NCI-H1694 (cell line): ENCODE measurements at regions not wholly inside any gene's neighbourhood (a gene's known extent, or its start where the extent isn't known, plus 50 kb on each side); places are given as distances from the start of the nearest gene placed in this dataset.
"Not testable (repeated sequence)": the region's sequence is repeated elsewhere in the genome, so short reads cannot be mapped to it uniquely, and the experiment has no call there.

ENCODE experiments used
- DNase-seq: peaks from one replicate; lab custom pipeline; 2025; lab: John Stamatoyannopoulos, UW

GRCh38 chr13:86425170-86425815 lies 626.1 kb upstream of the SLITRK6 start:
- no peak for DNase-seq

GRCh38 chr13:86426437-86426836 lies 627.2 kb upstream of the SLITRK6 start:
- no peak for DNase-seq

GRCh38 chr13:86429756-86430155 lies 630.5 kb upstream of the SLITRK6 start:
- DNase-seq, result no peak

DNA sequence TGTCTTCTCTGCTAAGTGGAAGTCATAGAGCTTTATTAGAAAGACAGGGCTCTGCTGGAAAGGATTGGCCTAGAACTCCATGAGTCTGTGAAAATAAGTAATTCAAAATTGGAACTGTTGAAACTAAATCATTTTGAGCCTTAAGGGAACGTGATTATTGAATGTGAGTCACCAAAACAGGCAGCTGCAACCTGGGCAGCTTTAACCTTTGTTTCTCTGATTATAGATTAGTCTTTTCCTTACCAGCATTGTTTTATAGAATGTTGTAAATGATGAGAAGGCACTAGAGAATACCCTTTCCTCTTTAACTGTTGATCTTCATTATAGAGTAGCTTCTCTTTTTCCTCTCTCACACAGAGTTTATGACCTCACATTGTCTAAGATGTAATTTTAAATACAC lies 638.8 kb upstream of the SLITRK6 start:
- no peak for DNase-seq

GRCh38 chr13:86445206-86445605 lies 646.0 kb upstream of the SLITRK6 start:
- DNase-seq, result no peak

GRCh38 chr13:86445672-86446071 lies 646.5 kb upstream of the SLITRK6 start:
- no peak for DNase-seq

DNA sequence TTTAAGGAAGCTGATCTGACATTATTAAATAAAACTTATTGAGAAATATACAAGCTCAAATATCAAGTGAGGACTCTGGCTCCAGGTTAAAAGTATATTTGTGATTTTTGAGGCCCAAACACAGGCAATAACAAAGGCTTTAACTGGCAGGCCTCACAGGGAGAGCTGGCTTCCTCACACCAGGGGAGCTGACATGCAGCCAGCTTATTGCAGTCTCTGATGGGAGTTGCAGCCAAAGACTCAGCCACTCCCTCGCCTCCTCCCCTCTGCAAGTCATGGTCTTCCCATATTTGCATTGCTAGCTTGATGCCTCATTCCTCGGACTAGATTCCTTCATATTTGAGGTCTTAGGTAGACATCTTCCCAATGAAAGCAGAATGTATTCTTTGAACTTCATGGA lies 647.1 kb upstream of the SLITRK6 start:
- DNase-seq, result no peak

GRCh38 chr13:86447479-86447878 lies 648.3 kb upstream of the SLITRK6 start:
- no peak for DNase-seq

DNA sequence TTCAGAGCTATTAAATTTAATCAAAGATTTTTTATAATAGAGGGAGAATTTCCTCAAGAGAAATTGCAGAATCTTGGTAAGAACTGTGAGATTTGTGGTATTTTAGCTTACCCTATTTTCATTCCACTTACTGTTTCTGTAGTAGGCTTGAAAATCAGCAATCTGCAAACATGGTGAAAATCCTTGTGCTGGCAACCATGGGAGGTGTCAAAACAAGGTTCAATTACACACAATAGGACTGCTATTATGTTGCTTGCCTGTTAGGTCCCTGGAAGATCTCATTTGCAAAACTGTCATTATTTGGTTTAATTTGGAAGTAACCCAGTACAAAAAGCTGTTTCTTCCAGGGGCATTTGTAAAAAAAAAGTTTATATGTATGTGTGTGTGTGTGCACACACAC lies 662.8 kb upstream of the SLITRK6 start:
- no peak for DNase-seq

DNA sequence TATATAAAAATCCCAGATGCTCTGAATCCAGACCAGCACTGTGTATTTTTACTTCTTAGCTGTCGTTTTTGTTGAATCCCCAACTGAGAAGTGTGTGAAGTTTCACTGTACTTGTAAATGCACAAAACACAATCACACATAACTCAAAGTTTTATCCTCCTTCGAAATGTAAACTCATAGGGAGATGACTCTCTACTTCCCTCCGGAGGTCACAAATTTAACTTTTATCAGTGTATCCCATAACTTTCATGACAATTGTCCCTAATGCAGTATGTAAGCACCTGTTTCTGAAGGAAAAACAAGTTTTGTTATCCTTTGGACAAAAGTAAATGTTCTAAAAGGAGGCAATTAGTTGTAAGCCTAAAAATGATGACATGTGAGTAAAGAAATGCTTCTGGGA lies 665.0 kb upstream of the SLITRK6 start:
- no peak for DNase-seq

GRCh38 chr13:86474971-86475370 lies 675.8 kb upstream of the SLITRK6 start:
- no peak for DNase-seq

- DNase-seq, result no peak
Measured at GRCh38 chr13:86476656-86477055, 677.4 kb upstream of the SLITRK6 start.

- DNase-seq, result no peak
Measured at GRCh38 chr13:86486582-86486981, 687.4 kb upstream of the SLITRK6 start.

DNA sequence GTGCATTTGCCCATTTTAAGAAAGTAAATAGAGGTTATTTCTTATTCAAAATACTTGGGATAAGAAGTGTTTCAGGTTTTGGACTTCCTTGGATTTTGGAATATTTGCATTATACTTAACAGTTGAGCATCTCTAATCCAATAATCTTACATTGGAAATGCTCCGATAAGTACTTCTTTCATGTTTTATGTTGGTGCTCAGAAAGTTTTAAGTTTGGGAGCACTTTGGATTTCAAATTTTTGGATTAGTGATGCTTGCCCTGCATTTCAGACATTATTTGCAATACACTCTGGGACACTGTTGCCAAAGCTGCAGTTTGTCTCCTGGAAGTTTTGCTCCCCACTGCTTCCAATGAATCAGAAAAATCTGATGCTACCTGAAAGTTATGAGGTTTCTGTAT lies 691.9 kb upstream of the SLITRK6 start:
- no peak for DNase-seq

DNA sequence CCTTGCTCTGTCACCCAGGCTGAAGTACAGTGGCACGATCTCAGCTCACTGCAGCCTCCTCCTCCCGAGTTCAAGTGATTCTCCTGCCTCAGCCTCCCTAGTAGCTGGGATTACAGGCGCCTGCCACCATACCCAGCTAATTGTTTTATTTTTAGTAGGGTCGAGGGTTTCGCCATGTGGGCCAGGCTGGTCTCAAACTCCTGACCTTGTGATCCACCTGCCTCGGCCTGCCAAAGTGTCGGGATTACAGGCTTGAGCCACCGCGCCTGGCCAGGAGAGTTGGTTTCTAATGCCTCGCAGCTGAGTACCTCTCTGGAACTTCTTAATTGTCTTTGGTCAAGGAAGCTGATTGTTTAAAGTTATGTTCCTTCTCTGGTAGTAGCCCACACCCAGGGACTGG lies 702.7 kb upstream of the SLITRK6 start:
- not testable (repeated sequence) for DNase-seq

DNA sequence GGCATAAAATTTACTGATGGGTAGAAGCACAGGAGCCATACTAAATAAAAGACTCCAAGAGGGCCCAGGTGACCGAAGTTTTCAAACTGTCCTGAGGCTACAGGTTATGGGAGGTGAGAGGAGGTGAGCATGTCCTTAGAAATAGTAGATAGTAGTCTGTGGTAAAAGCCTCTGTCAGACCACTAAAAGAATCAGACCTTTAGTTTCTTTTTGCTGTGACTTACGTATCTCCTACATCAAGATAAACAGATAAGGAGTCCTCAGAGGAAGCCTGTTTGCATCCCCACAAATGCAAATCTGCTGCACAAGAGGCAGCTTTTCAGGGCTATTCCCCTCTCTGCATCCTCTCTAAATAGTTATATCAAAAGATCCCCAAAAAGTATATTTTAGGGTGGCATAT lies 711.6 kb upstream of the SLITRK6 start:
- no peak for DNase-seq

DNA sequence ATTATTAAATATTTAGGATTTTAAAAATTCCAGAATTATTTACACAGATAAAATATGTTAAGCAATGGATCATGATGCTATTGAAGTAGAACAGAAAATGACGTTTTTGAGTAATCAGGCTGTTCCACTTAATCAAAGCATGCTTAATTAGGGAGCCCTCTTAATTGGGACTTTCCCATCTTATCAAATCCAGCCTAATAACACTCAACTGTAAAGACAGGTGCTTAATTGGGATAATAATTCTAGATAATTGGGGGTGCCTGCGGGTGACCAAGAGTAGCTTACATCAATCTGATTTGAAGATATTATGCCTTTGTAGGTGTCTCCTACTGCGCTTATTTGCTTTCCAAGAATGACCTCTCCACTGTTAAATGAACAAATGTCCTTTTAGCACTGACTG lies 742.2 kb upstream of the SLITRK6 start:
- DNase-seq, result no peak

GRCh38 chr13:86554066-86554465 lies 754.8 kb upstream of the SLITRK6 start:
- DNase-seq, result no peak

DNA sequence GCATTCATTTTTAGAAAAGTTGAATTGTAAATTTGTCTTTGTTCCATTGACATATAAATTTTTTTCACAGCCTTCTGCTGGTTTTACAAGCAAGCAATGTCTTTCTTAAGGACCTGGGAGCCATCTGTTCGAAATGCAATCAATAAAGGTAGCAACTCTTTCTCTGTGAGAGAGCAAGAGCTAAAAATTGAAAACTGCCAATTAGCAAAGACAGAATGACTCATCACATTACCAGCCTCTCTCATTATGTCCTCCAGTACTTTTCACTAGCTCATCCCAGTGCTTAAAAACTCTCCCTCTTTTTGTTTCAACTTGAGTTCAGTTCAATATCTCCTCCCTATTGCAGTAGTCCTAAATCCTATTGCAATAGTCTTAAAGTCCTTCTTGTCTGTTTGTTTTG lies 760.7 kb upstream of the SLITRK6 start:
- DNase-seq, result no peak

DNA sequence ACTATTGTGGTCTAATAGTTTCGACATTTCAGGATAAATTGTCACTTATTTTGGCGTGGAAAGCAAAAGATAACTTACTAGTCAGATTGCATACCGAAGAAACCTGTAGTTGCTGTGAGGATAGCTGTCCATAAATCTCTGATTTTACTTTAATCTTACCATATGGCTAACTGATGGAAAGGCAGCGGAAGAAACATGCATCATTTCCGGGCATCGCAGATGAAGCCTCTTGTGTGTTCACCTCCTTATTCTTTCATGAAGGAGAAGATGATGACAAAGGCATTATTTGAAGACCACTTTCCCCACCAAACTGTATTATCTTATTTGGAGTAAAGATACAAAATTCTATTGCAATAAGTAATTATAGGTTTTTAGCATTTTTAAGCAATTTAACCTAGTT lies 763.6 kb upstream of the SLITRK6 start:
- DNase-seq, result no peak

DNA sequence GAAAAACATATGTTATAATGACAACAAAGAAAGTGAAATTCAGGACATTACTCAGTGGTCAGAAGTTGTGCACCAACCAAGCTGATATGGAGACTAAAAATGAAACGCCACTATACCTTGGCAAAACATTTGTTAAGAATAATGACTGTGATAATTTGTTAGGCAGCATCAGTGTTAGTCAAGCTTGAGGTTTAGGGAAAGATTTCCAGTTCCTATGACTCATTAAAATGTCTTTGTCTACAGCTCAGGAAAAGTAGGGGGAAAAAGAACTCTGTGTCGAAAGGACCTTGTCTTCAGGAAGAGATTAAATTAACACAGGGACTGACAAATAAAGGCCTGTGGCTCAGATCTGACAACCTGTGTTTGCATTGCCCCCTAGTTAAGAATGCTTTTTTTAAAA lies 764.1 kb upstream of the SLITRK6 start:
- DNase-seq, result no peak

DNA sequence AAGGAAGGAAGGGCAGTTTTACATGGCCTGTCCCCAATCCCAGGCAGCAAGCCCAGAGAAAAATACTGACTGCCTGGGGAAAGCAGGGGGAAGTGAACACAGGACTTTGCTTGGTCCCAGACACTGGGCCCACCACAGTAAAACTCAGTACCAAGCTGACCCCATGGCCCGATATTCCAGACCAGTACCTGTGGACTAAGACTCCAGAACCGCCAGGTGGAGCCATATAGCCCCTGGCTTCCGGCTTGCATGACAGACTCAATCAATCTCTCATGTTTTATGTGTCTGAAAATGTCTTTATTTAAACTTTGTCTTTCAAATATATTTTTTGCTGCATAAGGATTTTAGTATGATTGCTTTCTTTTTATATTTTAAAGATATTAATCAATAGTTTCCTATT lies 767.9 kb upstream of the SLITRK6 start:
- no peak for DNase-seq

DNA sequence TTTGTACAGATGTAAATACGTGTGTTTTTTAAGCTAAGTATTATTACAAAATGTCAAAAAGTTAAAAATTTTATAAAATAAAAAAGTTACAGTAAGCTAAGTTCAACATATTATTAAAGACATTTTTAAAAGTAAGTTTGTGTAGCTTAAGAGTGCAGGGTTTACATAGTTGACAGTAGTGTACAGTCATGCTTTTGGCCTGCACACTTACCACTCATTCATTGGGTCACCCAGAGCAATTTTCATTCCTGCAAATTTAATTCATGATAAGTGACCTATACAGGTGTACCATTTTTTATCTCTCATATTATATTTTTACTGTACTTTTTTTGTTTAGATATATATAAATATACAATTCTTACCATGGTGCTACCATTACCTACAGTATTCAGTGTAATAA lies 769.9 kb upstream of the SLITRK6 start:
- no peak for DNase-seq

- DNase-seq, result no peak
Measured at GRCh38 chr13:86569974-86570373, 770.8 kb upstream of the SLITRK6 start.

GRCh38 chr13:86572115-86572514 lies 772.9 kb upstream of the SLITRK6 start:
- no peak for DNase-seq
